PC-9 (cell line): ENCODE measurements at regions not wholly inside any gene's neighbourhood (a gene's known extent, or its start where the extent isn't known, plus 50 kb on each side); places are given as distances from the start of the nearest gene placed in this dataset.

Experiments
- BruUV-seq: library from RNA; stranded (reverse); fragments of 400-500 nt; replicated peaks from 2 replicates; lab custom pipeline; 2021; lab: Mats Ljungman, UMichigan
- CTCF ChIA-PET: fragments of 300-600 bp; sonication (Branson Sonifier 250); formaldehyde crosslinking; loops from one replicate; lab custom pipeline; 2022; ENCODE audit warnings: antibody characterized with exemption; lab: Charles Lee
- POLR2A ChIA-PET: fragments of 300-600 bp; sonication (Branson Sonifier 250); formaldehyde crosslinking; loops from one replicate; lab custom pipeline; 2022; ENCODE audit warnings: antibody characterized with exemption; ENCODE audit not compliant: unreplicated experiment; lab: Charles Lee
- DNase-seq, 2 experiments: peaks; one replicate each; pipeline versions ENCODE4 v3.0.0 to v3.0.0-alpha.2; 2015 to 2022; ENCODE audit warnings: mixed read lengths in 1 of 2
- H2AFZ ChIP-seq: fragments of 200-600 bp; sonication (generic); 2 replicates; pipeline ENCODE4 v1.8.1; 2017; ENCODE audit warnings: antibody characterized with exemption
- H3F3A ChIP-seq: fragments of 200-600 bp; sonication (generic); 2 replicates; pipeline ENCODE4 v1.8.1; 2017; ENCODE audit warnings: antibody characterized with exemption, mild to moderate bottlenecking, low read depth; ENCODE audit not compliant: insufficient read depth
- H3K27ac ChIP-seq: fragments of 200-600 bp; sonication (generic); 2 replicates; pipeline ENCODE4 v1.6.1; 2016; ENCODE audit warnings: mixed run types
- H3K27me3 ChIP-seq: fragments of 200-600 bp; sonication (generic); 2 replicates; pipeline ENCODE4 v1.6.1; 2016; ENCODE audit warnings: low read depth, mixed run types; ENCODE audit not compliant: insufficient read depth
- H3K36me3 ChIP-seq: fragments of 200-600 bp; sonication (generic); 2 replicates; pipeline ENCODE4 v1.6.1; 2016; ENCODE audit warnings: low read depth, mixed run types
- H3K4me1 ChIP-seq: fragments of 200-600 bp; sonication (generic); replicated peaks from 2 replicates; pipeline ENCODE4 v1.6.1; 2016; ENCODE audit warnings: mixed run types; ENCODE audit not compliant: insufficient read depth
- H3K4me2 ChIP-seq: fragments of 200-600 bp; sonication (generic); 2 replicates; pipeline ENCODE4 v1.6.1; 2017; ENCODE audit warnings: mixed run types
- H3K4me3 ChIP-seq: fragments of 200-600 bp; sonication (generic); 2 replicates; pipeline ENCODE4 v1.6.1; 2016; ENCODE audit warnings: mixed run types
- H3K79me2 ChIP-seq: fragments of 200-600 bp; sonication (generic); 2 replicates; pipeline ENCODE4 v1.6.1; 2017; ENCODE audit warnings: low read depth, mixed run types
- H3K9me2 ChIP-seq: fragments of 200-600 bp; sonication (generic); 2 replicates; pipeline ENCODE4 v1.8.1; 2017; ENCODE audit warnings: mild to moderate bottlenecking; ENCODE audit not compliant: insufficient read depth
- H3K9me3 ChIP-seq: fragments of 200-600 bp; sonication (generic); 2 replicates; pipeline ENCODE4 v1.8.1; 2016; ENCODE audit warnings: low read depth; ENCODE audit not compliant: insufficient read depth
- H4K20me1 ChIP-seq: fragments of 200-600 bp; sonication (generic); 2 replicates; pipeline ENCODE4 v1.8.1; 2017; ENCODE audit not compliant: insufficient read depth
- EZH2 ChIP-seq: fragments of 200-600 bp; sonication (generic); IDR thresholded peaks from 2 replicates; pipeline ENCODE4 v1.8.0; 2017; ENCODE audit warnings: antibody characterized with exemption, low read depth
- intact Hi-C: fragments of 100-400 bp; cut with micrococcal nuclease; formaldehyde crosslinking; loops from one replicate; pipeline ENCODE4 v1.10.0; 2022; ENCODE audit not compliant: unreplicated experiment
- TF ChIP-seq, protein P1 (sequence below): fragments of 200-600 bp; sonication (generic); conservative IDR thresholded peaks from 2 replicates; pipeline ENCODE4 v1.6.1; 2017; ENCODE audit warnings: mixed run types, antibody characterized with exemption, mild to moderate bottlenecking, moderate library complexity

DNA sequence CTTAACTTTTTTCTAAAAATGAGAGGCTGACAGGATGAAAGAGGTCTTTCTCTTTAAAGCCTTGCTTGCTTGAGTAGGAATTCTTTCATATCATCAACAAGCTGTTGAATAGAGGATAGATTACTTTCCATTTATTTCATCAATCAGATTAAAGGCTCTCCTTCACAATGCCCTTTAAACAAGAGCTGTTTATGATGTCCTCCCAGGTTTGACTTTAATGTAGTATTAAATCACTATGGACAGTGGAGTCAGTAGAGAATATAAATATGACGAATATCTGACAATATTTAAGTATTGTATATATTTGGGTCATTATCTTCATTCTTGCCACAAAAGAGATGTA is 282.0 kb downstream of the ISL1 start:
- no peak overlapping the region for H3K27ac ChIP-seq
- no peaks in the 10 kb centered on the region for H3K79me2 ChIP-seq
- no peaks in the 10 kb centered on the region for H4K20me1 ChIP-seq
- no peak for DNase-seq
- no peaks in the 10 kb centered on the region for H3F3A ChIP-seq
- CTCF ChIA-PET: no interaction called here
- no TSS peak for BruUV-seq
- intact Hi-C loops: no loop called here
- H3K4me2 ChIP-seq: no peak overlapping the region
- H3K4me1 ChIP-seq: no peaks in the 10 kb centered on the region
- H3K27me3 ChIP-seq: no peaks in the 10 kb centered on the region
- no peaks in the 10 kb centered on the region for H3K36me3 ChIP-seq
- POLR2A ChIA-PET: interaction anchor here (0.6 kb wide), 1 partner anchor 89 kb away, joined by 4 read pairs; no protein-coding TSS in a partner anchor
- TF ChIP-seq, protein P1, sequence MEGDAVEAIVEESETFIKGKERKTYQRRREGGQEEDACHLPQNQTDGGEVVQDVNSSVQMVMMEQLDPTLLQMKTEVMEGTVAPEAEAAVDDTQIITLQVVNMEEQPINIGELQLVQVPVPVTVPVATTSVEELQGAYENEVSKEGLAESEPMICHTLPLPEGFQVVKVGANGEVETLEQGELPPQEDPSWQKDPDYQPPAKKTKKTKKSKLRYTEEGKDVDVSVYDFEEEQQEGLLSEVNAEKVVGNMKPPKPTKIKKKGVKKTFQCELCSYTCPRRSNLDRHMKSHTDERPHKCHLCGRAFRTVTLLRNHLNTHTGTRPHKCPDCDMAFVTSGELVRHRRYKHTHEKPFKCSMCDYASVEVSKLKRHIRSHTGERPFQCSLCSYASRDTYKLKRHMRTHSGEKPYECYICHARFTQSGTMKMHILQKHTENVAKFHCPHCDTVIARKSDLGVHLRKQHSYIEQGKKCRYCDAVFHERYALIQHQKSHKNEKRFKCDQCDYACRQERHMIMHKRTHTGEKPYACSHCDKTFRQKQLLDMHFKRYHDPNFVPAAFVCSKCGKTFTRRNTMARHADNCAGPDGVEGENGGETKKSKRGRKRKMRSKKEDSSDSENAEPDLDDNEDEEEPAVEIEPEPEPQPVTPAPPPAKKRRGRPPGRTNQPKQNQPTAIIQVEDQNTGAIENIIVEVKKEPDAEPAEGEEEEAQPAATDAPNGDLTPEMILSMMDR: no peak
- TF ChIP-seq EZH2: no peak
- H3K9me3 ChIP-seq: no peaks in the 10 kb centered on the region
- no peaks in the 10 kb centered on the region for H3K9me2 ChIP-seq
- no peak overlapping the region for H2AFZ ChIP-seq
- H3K4me3 ChIP-seq: no peak overlapping the region

DNA sequence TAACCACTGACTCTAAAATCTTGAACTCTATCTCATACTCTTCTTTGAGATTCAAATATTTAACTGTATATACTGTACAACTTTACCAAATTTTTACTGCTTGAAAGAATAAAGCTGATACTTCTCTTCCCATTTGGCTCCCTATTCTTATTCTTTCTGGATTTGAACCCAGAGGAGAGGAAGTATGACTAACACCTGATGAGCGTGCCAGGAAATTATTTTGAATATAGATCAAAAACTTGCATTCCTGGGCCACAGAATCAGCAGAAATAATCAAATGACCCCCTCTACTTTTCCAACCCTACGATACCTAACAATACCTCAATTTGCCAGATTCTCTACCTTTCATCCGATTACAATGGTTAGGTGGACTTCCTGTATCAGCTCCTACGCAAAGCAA is 285.8 kb downstream of the ISL1 start:
- DNase-seq: no peak
- POLR2A ChIA-PET: no interaction called here
- H3K36me3 ChIP-seq: no peaks in the 10 kb centered on the region
- no peak overlapping the region for H2AFZ ChIP-seq
- no TSS peak for BruUV-seq
- no peaks in the 10 kb centered on the region for H3K79me2 ChIP-seq
- H3K9me2 ChIP-seq: no peaks in the 10 kb centered on the region
- CTCF ChIA-PET: no interaction called here
- H3K4me3 ChIP-seq: no peak overlapping the region
- no peaks in the 10 kb centered on the region for H3K9me3 ChIP-seq
- H3K27me3 ChIP-seq: no peaks in the 10 kb centered on the region
- H3K4me2 ChIP-seq: no peak overlapping the region
- TF ChIP-seq, protein P1: no peak
- TF ChIP-seq EZH2: no peak
- H3K4me1 ChIP-seq: no peaks in the 10 kb centered on the region
- H3K27ac ChIP-seq: no peak overlapping the region
- H4K20me1 ChIP-seq: no peaks in the 10 kb centered on the region
- intact Hi-C loops: no loop called here
- no peaks in the 10 kb centered on the region for H3F3A ChIP-seq

DNA sequence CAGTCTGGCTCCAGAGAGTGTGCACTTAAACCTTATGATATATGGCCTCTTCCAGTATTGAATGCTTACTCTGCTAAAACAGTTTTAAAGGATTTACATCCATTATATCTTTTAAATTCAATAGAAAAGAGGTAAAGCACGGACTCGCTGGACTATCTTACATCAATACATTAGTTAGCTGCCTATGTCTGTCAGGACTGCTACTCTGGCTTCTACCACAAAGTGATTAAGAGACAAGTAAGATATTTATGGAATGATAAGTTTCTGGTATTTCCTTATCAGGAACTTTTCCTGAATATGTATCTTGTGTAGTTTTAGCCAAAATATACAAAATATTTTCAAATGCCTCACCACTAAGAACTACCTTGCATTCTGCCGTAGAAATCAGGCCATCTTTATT is 295.1 kb downstream of the ISL1 start:
- Histone ChIP-seq H3K4me1 (no peaks in the 10 kb centered on the region), H3K9me3 (no peaks in the 10 kb centered on the region), H3K9me2 (no peaks in the 10 kb centered on the region), H3K79me2 (no peaks in the 10 kb centered on the region), H3K36me3 (no peaks in the 10 kb centered on the region), H3K27ac (no peak overlapping the region), H4K20me1 (no peaks in the 10 kb centered on the region), H3K27me3 (no peaks in the 10 kb centered on the region), H3F3A (no peaks in the 10 kb centered on the region), H3K4me2 (no peak overlapping the region), H3K4me3 (no peak overlapping the region), H2AFZ (no peak overlapping the region)
- TF ChIP-seq EZH2: no peak
- TF ChIP-seq, protein P1: no peak
- POLR2A ChIA-PET: no interaction called here
- intact Hi-C loops: no loop called here
- no peak for DNase-seq
- BruUV-seq: no TSS peak
- CTCF ChIA-PET: no interaction called here
